Ascending aorta (tissue), 2 donors: ENCODE measurements at regions not wholly inside any gene's neighbourhood (a gene's known extent, or its start where the extent isn't known, plus 50 kb on each side); places are given as distances from the start of the nearest gene placed in this dataset.
"Not testable (repeated sequence)": the region's sequence is repeated elsewhere in the genome, so short reads cannot be mapped to it uniquely, and the experiment has no call there.

Experiments
- DNase-seq, 2 donors: peaks; one replicate each; pipeline ENCODE4 v3.0.0-alpha.2; 2019; ENCODE audit warnings: low spot score in 2 of 2
- H3K27ac ChIP-seq, 2 donors: fragments of 200-600 bp; sonication (generic); one replicate each; pipeline ENCODE4 v1.5.1; 2016 to 2017; ENCODE audit warnings: mild to moderate bottlenecking in 1 of 2
- H3K27me3 ChIP-seq: fragments of 200-600 bp; sonication (generic); one replicate; pipeline ENCODE4 v1.5.1; 2017
- H3K36me3 ChIP-seq, 2 donors: fragments of 200-600 bp; sonication (generic); one replicate each; pipeline ENCODE4 v1.5.1; 2016
- H3K4me1 ChIP-seq, 2 donors: fragments of 200-600 bp; sonication (generic); one replicate each; pipeline ENCODE4 v1.5.1; 2016 to 2017; ENCODE audit warnings: mild to moderate bottlenecking in 1 of 2
- H3K4me3 ChIP-seq, 2 donors: fragments of 200-600 bp; sonication (generic); one replicate each; pipeline ENCODE4 v1.5.1; 2016 to 2017; ENCODE audit warnings: mild to moderate bottlenecking in 1 of 2
- H3K9me3 ChIP-seq, 2 donors: fragments of 200-600 bp; sonication (generic); one replicate each; pipeline ENCODE4 v1.5.1; 2016
- CTCF ChIP-seq, 3 experiments: fragments of 200-600 bp in 2 of 3; fragments of 450-650 bp in 1 of 3; sonication (generic) in 2 of 3; IDR thresholded peaks; one replicate each; pipeline ENCODE4 v1.5.1; 2016 to 2019; ENCODE audit warnings: antibody characterized with exemption in 3 of 3, mild to moderate bottlenecking in 1 of 3, moderate library complexity in 1 of 3
- intact Hi-C: fragments of 100-400 bp; cut with DNase I; formaldehyde crosslinking; loops from one replicate; pipeline ENCODE4 v1.15.1; 2023

- Histone ChIP-seq H3K9me3 (no peaks in the 10 kb centered on the region), H3K27me3 (no peaks in the 10 kb centered on the region), H3K4me1 (no peaks in the 10 kb centered on the region), H3K4me3 (no peak overlapping the region), H3K36me3 (no peaks in the 10 kb centered on the region), H3K27ac (no peak overlapping the region)
- no peak for DNase-seq
- intact Hi-C loops: no loop called here
- TF ChIP-seq CTCF (IDR thresholded peaks at IDR 0.05): no peak
Measured at GRCh38 chrX:92283308-92283707, 504.1 kb downstream of the PCDH11X start.

- H3K4me1 ChIP-seq, H3K27me3 ChIP-seq, DNase-seq, H3K27ac ChIP-seq, H3K4me3 ChIP-seq, H3K36me3 ChIP-seq, H3K9me3 ChIP-seq, intact Hi-C loops: not testable (repeated sequence)
Measured at GRCh38 chrX:92298067-92298466, 518.9 kb downstream of the PCDH11X start.

- H3K4me1 ChIP-seq, intact Hi-C loops, H3K27ac ChIP-seq, H3K27me3 ChIP-seq, DNase-seq, H3K9me3 ChIP-seq, H3K4me3 ChIP-seq, H3K36me3 ChIP-seq: not testable (repeated sequence)
Measured at GRCh38 chrX:92333194-92333593, 554.0 kb downstream of the PCDH11X start.

GRCh38 chrX:92351065-92351464 lies 571.9 kb downstream of the PCDH11X start:
- H3K27me3 ChIP-seq, H3K36me3 ChIP-seq, H3K9me3 ChIP-seq, H3K4me1 ChIP-seq, H3K4me3 ChIP-seq, H3K27ac ChIP-seq, DNase-seq, intact Hi-C loops: not testable (repeated sequence)

- Histone ChIP-seq H3K27ac (no peak overlapping the region), H3K4me1 (no peaks in the 10 kb centered on the region), H3K36me3 (no peaks in the 10 kb centered on the region), H3K4me3 (no peak overlapping the region), H3K27me3 (no peaks in the 10 kb centered on the region), H3K9me3 (no peaks in the 10 kb centered on the region)
- intact Hi-C loops: no loop called here
- DNase-seq: no peak
- no peak for TF ChIP-seq CTCF (IDR thresholded peaks at IDR 0.05)
Measured at GRCh38 chrX:92351511-92351910, 572.3 kb downstream of the PCDH11X start.
